Hepatocyte (in vitro differentiated cells): ENCODE measurements at regions not wholly inside any gene's neighbourhood (a gene's known extent, or its start where the extent isn't known, plus 50 kb on each side); places are given as distances from the start of the nearest gene placed in this dataset.

ENCODE experiments used
- DNase-seq: peaks from one replicate; pipeline ENCODE4 v3.0.0-alpha.2; 2016; ENCODE audit warnings: low spot score
- H2AFZ ChIP-seq: fragments of 200-600 bp; sonication (generic); 2 replicates; pipeline ENCODE4 v1.6.0; 2016; ENCODE audit warnings: antibody characterized with exemption, mild to moderate bottlenecking
- H3K27ac ChIP-seq: fragments of 200-600 bp; sonication (generic); 2 replicates; pipeline ENCODE4 v1.5.1; 2016; ENCODE audit warnings: mild to moderate bottlenecking
- H3K27me3 ChIP-seq: fragments of 200-600 bp; sonication (generic); 2 replicates; pipeline ENCODE4 v1.6.1; 2016
- H3K36me3 ChIP-seq: fragments of 200-600 bp; sonication (generic); replicated peaks from 2 replicates; pipeline ENCODE4 v1.5.1; 2016; ENCODE audit warnings: low read depth; ENCODE audit not compliant: insufficient read depth
- H3K4me1 ChIP-seq: fragments of 200-600 bp; sonication (generic); 2 replicates; pipeline ENCODE4 v1.5.1; 2016; ENCODE audit warnings: mild to moderate bottlenecking, moderate library complexity; ENCODE audit not compliant: insufficient read depth
- H3K4me2 ChIP-seq: fragments of 200-600 bp; sonication (generic); 2 replicates; pipeline ENCODE4 v1.6.0; 2016
- H3K4me3 ChIP-seq: fragments of 200-600 bp; sonication (generic); 2 replicates; pipeline ENCODE4 v1.5.1; 2016; ENCODE audit warnings: mild to moderate bottlenecking
- H3K79me2 ChIP-seq: fragments of 200-600 bp; sonication (generic); 2 replicates; pipeline ENCODE4 v1.6.0; 2017; ENCODE audit warnings: mild to moderate bottlenecking
- H3K9me2 ChIP-seq: fragments of 200-600 bp; sonication (generic); replicated peaks from 2 replicates; pipeline ENCODE4 v1.6.0; 2017; ENCODE audit warnings: mild to moderate bottlenecking; ENCODE audit not compliant: insufficient read depth
- H3K9me3 ChIP-seq: fragments of 200-600 bp; sonication (generic); 2 replicates; pipeline ENCODE4 v1.5.1; 2016; ENCODE audit warnings: low read depth, mild to moderate bottlenecking
- H4K20me1 ChIP-seq: fragments of 200-600 bp; sonication (generic); 2 replicates; pipeline ENCODE4 v1.6.0; 2016; ENCODE audit warnings: mild to moderate bottlenecking; ENCODE audit not compliant: insufficient read depth, poor library complexity, severe bottlenecking
- CTCF ChIP-seq: fragments of 200-600 bp; sonication (generic); IDR thresholded peaks from 2 replicates; pipeline ENCODE4 v1.5.1; 2016; ENCODE audit warnings: antibody characterized with exemption, mild to moderate bottlenecking; ENCODE audit not compliant: poor library complexity
- EZH2 ChIP-seq: fragments of 200-600 bp; sonication (generic); IDR thresholded peaks from 2 replicates; pipeline ENCODE4 v1.6.1; 2016; ENCODE audit warnings: antibody characterized with exemption, mild to moderate bottlenecking, borderline replicate concordance
- EZH2phosphoT487 ChIP-seq: fragments of 200-600 bp; sonication (generic); IDR thresholded peaks from one replicate; pipeline ENCODE4 v1.6.1; 2018; ENCODE audit warnings: antibody characterized with exemption, mild to moderate bottlenecking, low read depth, moderate library complexity; ENCODE audit not compliant: unreplicated experiment, severe bottlenecking
- WGBS: methylation state at CpG from one replicate; pipeline ENCODE4 v1.1.6; 2016; ENCODE audit warnings: low lambda C conversion rate; ENCODE audit errors: missing lambda C conversion rate; 5-methylcytosine and 5-hydroxymethylcytosine counted together

GRCh38 chr12:97899956-97900355 lies 437.4 kb downstream of the RMST start:
- Histone ChIP-seq H3K4me3 (no peak overlapping the region), H3K79me2 (no peaks in the 10 kb centered on the region), H3K4me1 (no peaks in the 10 kb centered on the region), H3K27ac (no peak overlapping the region), H4K20me1 (no peaks in the 10 kb centered on the region), H3K36me3 (no peaks in the 10 kb centered on the region), H3K27me3 (no peaks in the 10 kb centered on the region), H3K4me2 (no peak overlapping the region), H2AFZ (no peak overlapping the region), H3K9me3 (no peaks in the 10 kb centered on the region), H3K9me2 (no peaks in the 10 kb centered on the region)
- no peak for TF ChIP-seq EZH2
- TF ChIP-seq CTCF = no peak
- TF ChIP-seq EZH2phosphoT487 = no peak
- peak; percentile 23 for DNase-seq
- 79% methylated on average over 1 of the region's 1 CpG for WGBS

GRCh38 chr12:97903356-97903755 lies 440.8 kb downstream of the RMST start:
- no peak for DNase-seq
- no peaks in the 10 kb centered on the region for H4K20me1 ChIP-seq
- H3K27ac ChIP-seq = no peak overlapping the region
- no peak overlapping the region for H2AFZ ChIP-seq
- H3K9me2 ChIP-seq = no peaks in the 10 kb centered on the region
- H3K36me3 ChIP-seq = no peaks in the 10 kb centered on the region
- H3K9me3 ChIP-seq = no peaks in the 10 kb centered on the region
- H3K4me1 ChIP-seq = no peaks in the 10 kb centered on the region
- H3K4me3 ChIP-seq = no peak overlapping the region
- WGBS = 82% methylated on average over 4 of the region's 4 CpGs
- no peaks in the 10 kb centered on the region for H3K79me2 ChIP-seq
- TF ChIP-seq EZH2phosphoT487 (no peak), EZH2 (no peak), CTCF (no peak)
- no peaks in the 10 kb centered on the region for H3K27me3 ChIP-seq
- no peak overlapping the region for H3K4me2 ChIP-seq

GRCh38 chr12:97907504-97907903 lies 444.9 kb downstream of the RMST start:
- Histone ChIP-seq H3K4me2 (no peak overlapping the region), H4K20me1 (no peaks in the 10 kb centered on the region), H3K9me3 (no peaks in the 10 kb centered on the region), H3K27me3 (no peaks in the 10 kb centered on the region), H3K36me3 (no peaks in the 10 kb centered on the region), H3K27ac (no peak overlapping the region), H2AFZ (no peak overlapping the region), H3K9me2 (no peaks in the 10 kb centered on the region), H3K79me2 (no peaks in the 10 kb centered on the region), H3K4me3 (no peak overlapping the region), H3K4me1 (no peaks in the 10 kb centered on the region)
- no peak for DNase-seq
- TF ChIP-seq EZH2 (no peak), CTCF (no peak), EZH2phosphoT487 (no peak)

- DNase-seq = no peak
Observed at GRCh38 chr12:97910559-97910958, 448.0 kb downstream of the RMST start.

More at GRCh38 chr12:97910559-97910958, 448.0 kb downstream of the RMST start:
- Histone ChIP-seq H3K4me1 (no peaks in the 10 kb centered on the region), H3K9me2 (no peaks in the 10 kb centered on the region), H3K79me2 (no peaks in the 10 kb centered on the region), H3K36me3 (no peaks in the 10 kb centered on the region), H3K27ac (no peak overlapping the region), H3K9me3 (no peaks in the 10 kb centered on the region), H2AFZ (no peak overlapping the region), H3K4me2 (no peak overlapping the region), H4K20me1 (no peaks in the 10 kb centered on the region), H3K4me3 (no peak overlapping the region), H3K27me3 (no peaks in the 10 kb centered on the region)
- 92% methylated on average over 3 of the region's 3 CpGs for WGBS
- TF ChIP-seq EZH2phosphoT487 (no peak), CTCF (no peak), EZH2 (no peak)
